LoVo (cell line): ENCODE measurements at regions not wholly inside any gene's neighbourhood (a gene's known extent, or its start where the extent isn't known, plus 50 kb on each side); places are given as distances from the start of the nearest gene placed in this dataset.

ENCODE experiments used
- DNase-seq: peaks from one replicate; pipeline ENCODE4 v3.0.0-alpha.2; 2016; ENCODE audit warnings: low spot score

DNA sequence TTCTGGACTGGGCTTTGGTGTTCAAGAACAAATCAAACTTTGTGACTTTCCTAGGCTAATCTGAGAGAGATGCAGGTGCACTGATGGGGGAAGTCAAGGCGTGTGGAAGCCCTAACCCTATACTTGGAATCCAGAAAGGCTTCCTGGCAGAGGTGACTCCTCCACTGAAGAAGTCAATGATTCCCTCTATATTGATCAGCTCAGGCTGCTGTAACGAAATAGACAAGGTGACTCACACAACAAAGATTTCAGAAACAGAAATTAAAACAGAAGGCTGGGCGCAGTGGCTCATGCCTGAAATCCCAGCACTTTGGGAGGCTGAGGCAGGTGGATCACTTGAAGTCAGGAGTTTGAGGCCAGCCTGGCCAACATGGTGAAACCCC is 69.6 kb upstream of the GGTA1 start:
- DNase-seq: no peak

DNA sequence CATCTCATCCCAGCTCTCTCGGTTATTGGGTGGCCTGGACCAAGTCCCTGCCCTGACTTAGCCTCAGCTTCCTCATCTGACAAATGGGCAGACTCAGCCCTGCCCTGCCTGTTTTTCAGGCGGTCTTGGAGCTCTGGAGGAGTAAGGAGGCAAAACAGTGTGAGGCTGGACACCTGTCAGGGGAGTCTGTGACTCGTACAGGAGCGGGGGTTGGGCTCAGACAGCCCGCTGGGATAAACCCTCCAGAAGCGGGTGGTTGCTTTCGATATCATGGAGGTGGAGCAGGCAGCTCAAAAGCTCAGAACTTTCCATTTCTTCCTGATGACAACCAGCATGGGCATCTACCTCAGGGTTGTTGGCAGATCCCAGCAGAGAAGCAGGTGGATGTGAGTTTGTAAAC is 72.9 kb upstream of the GGTA1 start:
- DNase-seq: no peak

DNA sequence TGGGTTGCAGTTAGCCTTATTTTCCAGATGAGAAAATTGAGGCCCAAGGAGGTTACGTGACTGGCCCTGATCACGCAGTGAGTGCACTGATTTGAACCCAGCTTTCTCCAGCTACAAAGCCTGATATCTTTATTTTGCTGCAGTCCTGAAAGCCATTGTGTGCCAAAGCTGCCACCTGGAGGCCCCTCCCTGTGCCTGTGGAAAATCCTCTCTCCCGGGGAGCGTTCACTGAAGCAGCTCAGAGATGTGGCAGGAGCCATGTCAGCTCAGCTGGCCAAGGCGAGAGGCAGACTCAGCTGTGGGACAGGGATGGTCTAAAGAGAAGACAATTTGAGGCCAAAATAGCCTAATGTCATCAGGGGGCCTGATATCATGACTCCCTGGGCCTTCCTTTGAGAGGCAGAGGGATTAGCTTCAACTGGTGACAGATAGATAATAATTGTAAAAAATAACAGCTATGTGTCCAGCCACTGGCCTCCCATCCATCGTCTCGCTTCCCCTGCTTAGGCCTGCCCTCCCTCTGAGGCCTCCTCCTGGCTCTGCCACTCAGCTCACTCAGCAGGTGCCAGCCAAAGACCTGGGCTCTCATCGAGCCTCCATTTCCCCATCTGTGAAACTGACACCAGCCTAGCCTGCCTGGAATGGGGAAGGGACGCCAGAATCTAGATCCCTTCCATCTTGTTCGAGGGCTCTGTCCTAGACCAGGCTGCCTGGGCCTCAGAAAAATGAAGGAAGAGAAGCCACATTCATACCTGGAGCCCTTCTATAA is 74.3 kb upstream of the GGTA1 start:
- DNase-seq: no peak

DNA sequence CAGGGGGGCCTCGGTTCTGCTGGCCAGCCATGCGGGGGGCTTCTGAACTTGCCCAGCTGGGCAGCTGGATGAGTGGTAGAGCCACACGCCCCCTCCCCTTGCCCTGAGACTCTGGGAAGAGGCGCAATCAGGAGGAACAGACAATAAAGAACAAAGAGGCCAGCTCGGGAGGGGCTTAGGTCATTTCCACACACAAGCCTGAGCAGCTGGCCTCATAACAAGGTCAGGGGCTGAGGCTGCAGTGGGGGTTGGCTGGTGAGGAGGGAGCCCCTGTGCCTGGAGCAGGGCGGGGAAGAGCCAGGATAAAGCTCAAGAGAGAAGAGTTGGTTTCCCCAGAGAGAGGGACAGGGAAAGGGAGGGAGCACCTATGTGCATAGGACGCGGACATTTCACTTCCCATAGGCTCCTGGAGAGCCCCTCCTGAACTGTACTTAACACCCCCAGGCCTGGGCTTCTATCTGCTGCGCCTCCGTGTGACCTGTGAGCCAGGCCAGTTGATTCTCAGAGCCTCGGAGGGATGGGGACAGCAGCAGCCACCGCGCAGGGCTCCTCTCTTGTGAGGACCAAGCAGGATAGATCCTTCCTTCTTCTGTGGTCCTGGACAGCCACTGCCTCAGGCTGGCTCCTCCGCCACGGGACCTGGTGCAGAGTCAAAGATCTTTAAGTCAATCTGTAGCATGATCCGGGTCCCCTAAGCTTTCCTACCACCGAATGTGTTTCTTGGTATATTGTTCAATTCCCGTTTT is 75.3 kb upstream of the GGTA1 start:
- no peak for DNase-seq

DNA sequence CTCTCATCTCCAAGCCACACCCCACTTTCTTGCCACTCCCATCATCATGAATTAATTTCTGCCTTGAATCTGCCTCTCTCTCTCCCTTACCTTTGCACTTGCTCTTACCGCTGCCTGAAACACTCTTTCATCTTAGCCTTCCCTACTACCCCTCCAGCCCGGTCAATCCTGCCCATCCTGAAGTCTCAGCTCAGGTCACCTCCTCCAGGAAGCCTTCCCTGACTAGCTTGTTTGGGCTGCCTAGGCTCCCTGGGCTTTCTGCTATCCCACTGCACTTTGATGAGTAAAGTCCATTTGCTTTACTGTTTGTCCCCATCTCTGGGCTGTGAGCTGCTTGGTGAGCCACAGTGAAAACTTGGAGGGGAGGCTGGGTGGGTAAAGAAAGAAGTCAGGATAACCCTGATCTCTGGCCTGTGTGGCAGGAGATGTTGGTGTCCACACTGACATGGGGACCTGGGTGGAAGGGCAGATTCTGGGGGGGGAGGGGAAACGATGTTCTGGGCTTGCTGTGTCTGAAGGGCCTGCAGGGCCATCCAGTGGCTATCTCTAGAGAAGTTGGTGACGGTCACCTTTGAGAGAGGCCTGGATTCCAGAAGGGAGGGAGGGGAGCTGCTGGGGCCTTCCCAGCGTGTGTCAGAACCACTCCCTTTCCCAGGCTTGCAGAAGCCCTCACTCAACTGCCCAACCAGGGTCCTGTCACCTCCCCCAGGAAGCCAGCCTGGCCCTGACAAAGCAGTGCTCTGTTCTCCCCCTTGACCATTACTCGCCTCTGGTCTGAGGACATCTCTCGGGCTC is 75.0 kb upstream of the DAB2IP start:
- no peak for DNase-seq

DNA sequence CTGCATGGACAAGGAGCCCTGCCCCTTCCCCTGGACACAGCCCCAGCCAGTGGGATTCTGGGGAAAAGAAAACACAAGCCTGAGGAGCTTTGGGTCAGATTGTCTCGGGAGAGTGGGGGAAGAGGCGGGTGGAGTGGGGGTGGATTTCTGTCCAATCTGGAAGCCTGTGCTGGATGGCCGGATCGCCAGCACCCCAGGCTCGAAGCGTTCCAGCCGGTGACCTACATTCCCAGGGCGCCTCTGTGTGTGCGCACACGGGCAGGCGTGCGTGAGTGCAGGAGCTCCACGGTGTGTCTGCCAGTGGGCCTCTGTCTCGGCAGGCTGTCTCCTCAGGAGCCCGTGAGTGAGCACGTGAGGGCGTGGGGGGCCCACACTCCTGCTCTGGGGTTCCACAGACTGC is 74.3 kb upstream of the DAB2IP start:
- no peak for DNase-seq

DNA sequence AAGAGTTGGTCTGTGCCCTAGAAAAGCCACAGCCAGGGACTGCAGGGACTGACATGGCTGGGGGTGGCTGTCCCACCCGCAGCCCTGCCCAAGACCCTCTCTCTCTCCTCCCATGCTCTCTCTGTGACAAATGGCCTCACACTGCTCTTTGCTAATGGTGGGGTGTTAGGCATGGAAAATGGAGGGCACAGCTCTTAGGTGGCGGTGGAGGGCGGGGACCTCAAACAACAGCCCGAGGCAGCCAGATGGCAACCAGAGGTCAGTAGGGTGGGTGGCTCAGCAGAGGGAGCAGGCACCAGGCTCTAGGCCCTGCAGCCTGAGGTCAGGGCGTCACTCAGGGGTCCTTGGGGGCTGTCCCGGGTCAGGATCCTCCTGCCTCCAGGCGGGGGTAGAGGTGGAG is 73.9 kb upstream of the DAB2IP start:
- DNase-seq: no peak

DNA sequence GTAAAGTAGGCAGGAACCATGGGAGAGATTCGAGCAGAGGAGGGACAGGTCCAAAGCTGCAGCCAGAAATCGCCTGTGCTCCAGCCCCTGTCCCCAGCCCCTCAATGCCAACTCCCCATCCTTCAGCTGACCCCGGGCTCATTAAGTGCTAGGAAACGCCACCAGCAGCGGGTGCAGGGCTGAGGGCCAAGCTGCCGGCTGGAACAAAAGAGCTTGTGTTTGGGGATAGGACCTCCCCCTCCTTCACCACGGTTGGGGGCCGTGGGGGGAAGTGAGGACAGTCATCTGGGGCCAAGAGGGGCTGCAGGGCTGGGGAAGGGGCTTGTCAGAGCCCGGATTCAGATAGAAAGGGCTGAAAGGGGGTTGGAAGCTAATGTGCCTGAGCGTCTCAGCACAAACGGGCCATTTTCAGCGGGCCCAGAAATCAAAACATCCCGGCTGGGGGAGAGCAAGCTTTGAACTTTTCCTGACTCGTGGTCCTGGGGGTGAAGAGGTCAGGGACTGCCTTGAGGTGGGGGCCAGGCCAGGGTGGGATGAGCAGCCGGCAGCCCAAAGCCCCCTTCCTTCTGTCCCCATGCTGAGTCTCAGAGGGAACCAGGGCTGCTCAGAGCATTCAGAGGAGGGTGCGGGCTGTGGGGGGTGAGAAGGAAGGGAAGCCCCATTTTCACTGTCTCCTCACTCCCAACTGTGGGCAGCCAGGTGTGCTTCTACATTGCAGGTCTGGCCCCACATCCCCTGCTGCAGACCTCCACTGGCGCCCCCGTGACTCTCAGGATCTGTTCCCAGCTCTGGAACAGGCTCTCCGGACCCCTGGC is 69.4 kb upstream of the DAB2IP start:
- DNase-seq: no peak

DNA sequence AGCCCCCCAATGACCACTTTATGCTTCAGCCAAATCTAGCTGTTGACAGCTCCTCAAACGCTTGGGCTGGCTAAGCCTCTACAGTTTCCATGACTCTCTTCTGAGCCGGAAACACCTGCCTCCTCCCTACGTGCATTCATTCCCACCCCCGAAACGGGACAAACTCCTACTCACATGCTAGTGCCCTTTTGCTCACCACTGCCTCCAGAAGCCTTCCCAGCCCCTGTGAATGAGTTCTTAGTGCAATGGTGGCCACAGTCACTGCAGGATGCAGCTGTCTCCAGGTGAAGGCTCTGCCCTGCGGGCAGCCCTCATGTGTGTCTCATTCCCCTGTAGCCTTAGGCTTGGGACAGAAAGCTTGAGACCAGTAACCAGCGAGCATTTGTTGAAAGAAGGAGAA is 68.8 kb upstream of the DAB2IP start:
- no peak for DNase-seq

DNA sequence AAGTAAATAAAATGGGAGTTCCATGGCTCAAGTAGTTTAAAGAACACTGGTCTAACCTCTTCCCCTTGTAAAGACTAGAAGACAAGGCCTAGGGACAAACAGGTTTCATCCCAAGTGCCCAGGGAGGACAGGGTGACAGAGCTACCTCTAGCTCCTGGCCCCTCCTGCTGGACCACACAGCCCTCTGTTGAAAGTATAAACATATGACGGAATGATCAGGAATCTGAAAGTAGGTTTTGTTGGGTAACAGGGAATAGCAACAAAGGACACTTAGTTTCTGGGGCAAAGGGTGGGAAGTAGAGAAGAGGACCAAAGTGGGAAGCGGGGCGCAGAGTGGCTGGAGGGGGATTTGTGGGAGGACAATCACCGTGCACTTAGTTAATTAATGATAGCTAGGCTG is 67.0 kb upstream of the DAB2IP start:
- DNase-seq: no peak

DNA sequence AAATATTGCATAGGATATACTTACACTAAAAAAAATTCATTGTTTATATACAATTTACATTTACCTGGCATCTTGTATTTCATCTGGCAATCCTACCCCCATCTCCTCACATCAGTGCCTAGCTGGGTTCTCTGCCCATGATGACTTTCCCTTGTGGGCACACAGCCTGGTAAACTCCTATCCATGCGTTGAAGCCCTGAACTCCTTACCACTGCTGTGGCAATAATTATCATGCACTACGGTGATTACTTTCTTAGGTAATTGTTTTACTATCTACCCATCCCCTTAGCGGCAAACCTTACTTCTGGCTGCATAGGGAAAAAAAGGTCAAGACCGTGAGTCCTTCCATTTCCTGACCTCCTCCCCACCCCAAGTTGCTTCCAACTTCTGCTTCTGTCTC is 63.6 kb upstream of the DAB2IP start:
- DNase-seq: no peak

DNA sequence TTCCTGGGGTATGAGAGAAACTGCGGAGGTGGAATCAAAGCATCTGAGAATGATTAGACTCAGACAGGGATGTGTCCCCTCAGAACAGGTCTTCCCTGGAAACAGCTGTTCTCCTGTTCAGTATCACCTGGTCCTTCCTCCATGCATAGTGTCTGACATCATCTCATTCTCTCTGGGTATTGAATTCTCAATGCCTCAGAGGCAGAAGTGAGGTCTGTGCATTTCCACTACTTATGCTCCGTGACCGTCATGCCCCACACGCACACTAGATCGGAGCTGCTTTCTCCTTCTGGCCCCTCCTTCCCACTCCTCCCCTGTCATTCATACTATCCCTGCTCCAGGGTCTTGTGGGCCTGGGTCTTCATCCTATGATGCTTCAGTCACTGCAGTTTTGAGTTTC is 61.4 kb upstream of the DAB2IP start:
- DNase-seq: no peak

DNA sequence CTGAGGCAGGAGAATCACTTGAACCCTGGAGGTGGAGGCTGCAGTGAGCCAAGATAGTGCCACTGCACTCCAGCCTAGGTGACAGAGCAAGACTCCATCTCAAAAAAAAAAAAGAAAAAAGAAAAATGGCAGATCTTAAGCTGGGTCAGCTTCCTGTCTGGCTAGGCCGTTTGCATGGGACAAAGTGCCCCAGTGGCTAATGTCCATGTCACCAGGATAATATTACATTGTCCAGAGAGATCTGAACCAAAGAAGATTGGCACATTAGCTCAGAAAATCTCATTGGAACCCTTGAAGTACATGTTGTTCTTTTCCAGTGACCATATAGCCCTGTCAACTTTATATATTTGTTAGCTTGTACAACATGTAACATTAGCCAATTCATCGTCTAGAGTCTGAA is 59.2 kb upstream of the DAB2IP start:
- no peak for DNase-seq

DNA sequence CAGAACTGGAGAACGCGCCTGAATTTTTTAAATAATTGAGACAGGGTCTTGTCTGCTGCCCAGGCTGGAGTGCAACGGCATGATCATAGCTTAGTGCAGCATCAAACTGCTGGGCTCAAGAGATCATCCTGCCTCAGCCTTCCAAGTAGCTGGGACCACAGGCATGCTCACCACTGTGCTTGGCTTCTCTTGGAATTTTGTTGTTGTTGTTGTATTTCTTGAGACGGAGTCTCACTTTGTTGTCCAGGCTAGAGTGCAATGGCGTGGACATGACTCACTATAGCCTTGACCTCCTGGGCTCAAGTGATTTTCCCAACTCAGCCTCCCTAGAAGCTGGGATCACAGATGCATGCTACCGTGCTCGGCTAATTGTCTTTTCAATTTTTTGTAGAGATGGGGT is 58.4 kb upstream of the DAB2IP start:
- no peak for DNase-seq

DNA sequence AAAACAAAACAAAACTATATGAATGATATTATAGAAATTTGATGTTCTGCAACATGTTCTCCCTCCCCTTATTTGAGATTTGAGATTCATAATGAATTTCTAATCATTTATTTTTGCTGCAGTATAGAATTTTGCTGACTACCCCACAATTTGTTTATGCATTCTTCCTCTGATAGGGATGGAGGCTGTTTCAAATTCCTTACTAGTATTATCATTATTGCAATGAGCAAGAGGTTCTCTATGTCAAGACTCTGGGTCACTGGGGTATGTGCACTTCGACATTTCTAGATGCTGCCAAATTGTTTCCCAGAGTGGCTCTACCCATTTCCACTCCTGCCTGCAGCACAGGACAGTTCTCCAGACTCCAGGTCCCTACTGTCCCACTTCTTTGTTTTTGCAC is 54.9 kb upstream of the DAB2IP start:
- no peak for DNase-seq

DNA sequence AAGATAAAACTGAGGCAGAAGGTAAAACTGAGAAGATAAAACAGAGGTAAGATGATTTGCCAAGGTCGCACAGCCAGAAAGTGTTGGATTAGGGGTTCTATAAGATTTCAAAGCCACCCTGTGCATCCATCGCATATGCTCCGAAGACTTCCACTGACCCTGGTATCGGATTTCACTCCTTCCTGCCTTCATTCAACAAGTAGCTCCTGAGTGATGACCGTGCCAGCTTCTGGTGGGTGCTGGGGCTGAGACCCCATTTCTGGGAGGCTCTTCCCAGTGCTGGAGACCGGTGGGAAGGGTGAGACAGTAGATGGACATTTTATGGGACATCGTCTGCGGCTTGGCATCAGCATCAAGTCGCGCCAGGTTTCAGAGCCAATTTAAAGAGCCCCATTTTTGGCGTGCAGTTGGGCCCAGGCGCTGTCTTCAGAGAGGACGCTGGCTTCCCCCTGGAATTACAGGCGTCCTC is 53.7 kb upstream of the DAB2IP start:
- DNase-seq: no peak

DNA sequence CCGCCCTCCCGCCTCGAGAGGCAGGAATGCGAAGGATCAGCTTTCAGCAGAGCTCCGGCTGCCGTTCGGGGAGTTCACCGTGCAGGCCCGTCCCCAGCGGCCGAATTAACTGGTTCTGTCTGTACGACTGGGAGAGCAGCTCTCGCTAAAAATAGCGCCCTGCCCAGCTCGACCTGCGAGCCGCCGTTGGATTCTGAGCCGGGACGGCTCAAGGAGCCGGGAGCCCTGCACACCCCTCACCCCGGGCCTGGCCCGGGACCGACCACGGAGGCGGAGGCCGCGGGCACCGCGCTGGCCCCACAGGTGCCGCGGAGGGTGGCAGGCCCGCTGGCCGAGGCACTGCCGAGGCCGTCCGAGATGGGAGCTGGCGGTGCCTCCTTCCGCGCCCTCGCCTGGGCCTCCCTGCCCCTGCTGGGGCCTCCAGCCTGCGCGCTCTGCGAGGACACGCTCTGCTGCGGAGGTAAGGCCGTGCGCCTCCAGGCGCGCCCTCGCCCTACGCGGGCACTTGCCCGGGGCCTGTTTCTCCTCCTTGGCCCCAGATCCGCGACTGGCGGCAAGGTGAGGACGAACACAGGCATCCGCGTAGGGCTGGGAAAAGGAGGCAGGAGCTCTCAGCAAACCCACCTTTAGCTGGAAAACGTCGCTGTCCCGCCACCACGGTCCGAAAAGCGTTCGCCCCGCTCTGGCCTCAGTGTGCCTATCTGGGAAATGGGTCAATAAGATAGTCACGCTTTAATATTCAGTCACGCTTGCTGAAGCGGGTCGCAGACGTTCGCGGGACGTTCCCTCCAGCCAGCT is 53.1 kb upstream of the DAB2IP start:
- DNase-seq: peak; percentile 31

DNA sequence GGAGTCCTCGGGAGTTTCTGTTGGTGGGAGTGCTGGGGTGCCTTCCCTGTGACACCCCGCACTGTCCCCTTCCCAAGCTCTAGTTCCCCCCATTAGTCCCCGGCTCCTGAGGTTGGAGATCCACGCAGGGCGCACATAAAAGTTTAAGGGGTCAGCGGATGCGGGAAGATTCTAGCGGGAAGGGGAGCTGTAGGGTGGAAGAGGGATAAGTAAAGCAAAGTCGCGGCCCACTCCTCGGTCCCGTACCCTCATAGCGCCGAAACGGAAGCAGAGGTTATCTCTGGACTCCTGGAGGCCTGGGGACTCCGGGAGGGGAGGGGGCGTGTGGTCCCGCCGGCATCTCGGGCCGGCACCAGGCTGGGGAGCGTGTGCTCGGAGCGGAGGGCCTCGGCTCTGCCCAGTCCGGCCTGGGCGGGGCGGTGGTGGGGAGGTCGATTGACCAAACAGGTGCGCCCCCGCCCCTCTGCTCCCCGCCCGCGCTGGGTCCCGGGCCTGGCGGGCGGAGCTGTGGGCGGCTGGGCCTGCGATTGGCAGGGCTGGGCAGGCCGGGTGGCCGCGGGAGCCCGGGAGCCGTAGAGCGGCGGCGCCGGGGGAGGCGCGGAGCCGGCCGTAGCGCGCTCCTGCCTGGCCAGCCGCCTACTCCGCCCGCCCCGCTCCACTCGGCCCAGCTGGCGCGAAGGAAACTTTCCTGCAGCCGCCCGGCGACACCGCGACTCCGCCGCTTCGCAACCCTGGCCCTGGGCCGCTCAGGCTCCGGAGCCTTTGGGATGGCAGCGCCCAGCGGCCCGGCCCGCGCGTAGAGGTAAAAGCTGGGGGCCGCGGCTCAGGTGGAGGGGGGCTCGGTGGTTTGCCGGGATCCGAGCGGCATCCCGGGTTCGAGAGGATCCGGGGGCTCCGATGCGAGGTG is 52.2 kb upstream of the DAB2IP start:
- peak; percentile 67 for DNase-seq

DNA sequence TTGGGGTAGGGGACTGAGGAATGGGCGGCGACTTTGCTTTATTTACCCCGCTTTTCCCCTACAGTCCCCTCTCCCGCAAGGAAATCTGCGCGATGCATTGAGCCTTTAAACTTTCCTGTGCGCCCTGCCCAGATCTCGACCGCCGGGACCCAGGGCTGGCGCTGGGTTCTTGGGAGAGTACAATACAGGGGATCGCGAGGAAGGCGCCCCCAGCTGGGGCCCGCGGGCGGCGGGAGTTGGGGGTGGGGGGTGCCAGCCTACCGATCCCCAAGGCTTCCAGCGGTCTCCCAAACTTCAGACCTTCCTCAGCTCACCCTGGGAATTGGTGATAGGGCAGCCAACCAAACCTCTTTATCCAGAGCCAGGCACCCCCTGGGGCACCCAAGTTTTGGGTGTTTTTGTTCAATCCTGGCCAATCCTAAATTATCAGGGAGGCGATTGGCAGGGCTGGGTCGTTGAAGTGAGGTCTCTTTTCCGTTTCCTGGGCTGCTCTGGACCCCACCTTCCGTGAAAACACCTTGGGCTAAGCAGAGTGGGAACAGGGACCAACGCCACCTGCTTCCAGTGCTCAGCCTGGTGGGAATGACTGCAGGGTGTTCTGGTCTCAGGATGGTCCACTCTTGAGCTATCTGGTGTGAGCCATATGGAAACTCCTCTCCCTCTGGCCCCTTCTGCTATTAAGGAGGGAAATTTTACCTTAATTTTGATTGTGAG is 51.4 kb upstream of the DAB2IP start:
- DNase-seq: no peak
